ENCODE measurements at regions not wholly inside any gene's neighbourhood (a gene's known extent, or its start where the extent isn't known, plus 50 kb on each side); places are given as distances from the start of the nearest gene placed in this dataset.
"Not testable (repeated sequence)": the region's sequence is repeated elsewhere in the genome, so short reads cannot be mapped to it uniquely, and the experiment has no call there.

DNA sequence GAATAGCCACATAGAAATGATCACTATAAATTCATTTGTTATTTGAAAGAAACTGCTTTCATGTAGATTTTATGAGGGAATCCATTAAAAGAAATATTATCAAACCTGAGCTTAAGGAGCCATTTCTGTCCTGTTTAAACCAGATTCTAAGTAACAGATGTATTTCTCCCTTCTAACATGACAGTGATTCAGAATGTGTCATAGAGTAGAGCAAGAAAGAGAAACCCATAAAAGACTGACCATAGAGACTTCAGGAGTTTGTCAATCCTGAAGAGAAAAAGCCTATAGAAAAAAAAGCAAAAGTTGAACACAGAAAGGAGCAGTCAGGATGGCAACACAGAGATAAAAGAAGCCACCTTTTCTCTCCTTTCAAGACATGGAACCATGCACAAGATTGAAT is 390.6 kb downstream of the PRIM2 start:
- TF ChIP-seq, protein P1, sequence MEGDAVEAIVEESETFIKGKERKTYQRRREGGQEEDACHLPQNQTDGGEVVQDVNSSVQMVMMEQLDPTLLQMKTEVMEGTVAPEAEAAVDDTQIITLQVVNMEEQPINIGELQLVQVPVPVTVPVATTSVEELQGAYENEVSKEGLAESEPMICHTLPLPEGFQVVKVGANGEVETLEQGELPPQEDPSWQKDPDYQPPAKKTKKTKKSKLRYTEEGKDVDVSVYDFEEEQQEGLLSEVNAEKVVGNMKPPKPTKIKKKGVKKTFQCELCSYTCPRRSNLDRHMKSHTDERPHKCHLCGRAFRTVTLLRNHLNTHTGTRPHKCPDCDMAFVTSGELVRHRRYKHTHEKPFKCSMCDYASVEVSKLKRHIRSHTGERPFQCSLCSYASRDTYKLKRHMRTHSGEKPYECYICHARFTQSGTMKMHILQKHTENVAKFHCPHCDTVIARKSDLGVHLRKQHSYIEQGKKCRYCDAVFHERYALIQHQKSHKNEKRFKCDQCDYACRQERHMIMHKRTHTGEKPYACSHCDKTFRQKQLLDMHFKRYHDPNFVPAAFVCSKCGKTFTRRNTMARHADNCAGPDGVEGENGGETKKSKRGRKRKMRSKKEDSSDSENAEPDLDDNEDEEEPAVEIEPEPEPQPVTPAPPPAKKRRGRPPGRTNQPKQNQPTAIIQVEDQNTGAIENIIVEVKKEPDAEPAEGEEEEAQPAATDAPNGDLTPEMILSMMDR (IDR thresholded peaks at IDR 0.05) = not testable (repeated sequence)
- not testable (repeated sequence) for TF ChIP-seq EZH2 (IDR thresholded peaks at IDR 0.05)
